ENCODE measurements at regions not wholly inside any gene's neighbourhood (a gene's known extent, or its start where the extent isn't known, plus 50 kb on each side); places are given as distances from the start of the nearest gene placed in this dataset.

- Histone ChIP-seq H3K9me3 (no peaks in the 10 kb centered on the region), H3K27me3 (replicated peaks; ENCODE audit: insufficient read depth) (no peaks in the 10 kb centered on the region), H3K4me1 (ENCODE audit: control insufficient read depth in 1 of 2, low read depth in 2 of 2) (no peaks in the 10 kb centered on the region), H3K27ac (no peak overlapping the region), H3K36me3 (no peaks in the 10 kb centered on the region), H3K4me3 (no peak overlapping the region)
- no peak for DNase-seq (ENCODE audit: low spot score)
- TF ChIP-seq CTCF (IDR thresholded peaks at IDR 0.05), result no peak
- no peak for ATAC-seq (ENCODE audit: insufficient number of reproducible peaks, low FRiP score, low read depth)
Observed at GRCh38 chr15:87408902-87409301, 847.6 kb downstream of the NTRK3 start.

GRCh38 chr15:87403973-87404372 lies 852.6 kb downstream of the NTRK3 start:
- no peak for DNase-seq (ENCODE audit: low spot score)
- Histone ChIP-seq H3K9me3 (no peaks in the 10 kb centered on the region), H3K36me3 (no peaks in the 10 kb centered on the region), H3K4me3 (no peak overlapping the region), H3K27ac (no peak overlapping the region), H3K4me1 (ENCODE audit: control insufficient read depth in 1 of 2, low read depth in 2 of 2) (no peaks in the 10 kb centered on the region), H3K27me3 (replicated peaks; ENCODE audit: insufficient read depth) (no peaks in the 10 kb centered on the region)
- no peak for ATAC-seq (ENCODE audit: insufficient number of reproducible peaks, low FRiP score, low read depth)
- TF ChIP-seq CTCF (IDR thresholded peaks at IDR 0.05), result no peak

- Histone ChIP-seq H3K4me3 (no peak overlapping the region), H3K4me1 (ENCODE audit: control insufficient read depth in 1 of 2, low read depth in 2 of 2) (no peaks in the 10 kb centered on the region), H3K27ac (no peak overlapping the region), H3K36me3 (no peaks in the 10 kb centered on the region), H3K9me3 (no peaks in the 10 kb centered on the region), H3K27me3 (replicated peaks; ENCODE audit: insufficient read depth) (no peaks in the 10 kb centered on the region)
- no peak for DNase-seq (ENCODE audit: low spot score)
- no peak for ATAC-seq (ENCODE audit: insufficient number of reproducible peaks, low FRiP score, low read depth)
- no peak for TF ChIP-seq CTCF (IDR thresholded peaks at IDR 0.05)
Observed at GRCh38 chr15:87401973-87402372, 854.6 kb downstream of the NTRK3 start.

- Histone ChIP-seq H3K27me3 (replicated peaks; ENCODE audit: insufficient read depth) (no peaks in the 10 kb centered on the region), H3K4me1 (ENCODE audit: control insufficient read depth in 1 of 2, low read depth in 2 of 2) (no peaks in the 10 kb centered on the region), H3K9me3 (peaks cover 4% of the 10 kb centered on the region), H3K36me3 (no peaks in the 10 kb centered on the region), H3K27ac (no peak overlapping the region), H3K4me3 (no peak overlapping the region)
- ATAC-seq (ENCODE audit: insufficient number of reproducible peaks, low FRiP score, low read depth), result no peak
- TF ChIP-seq CTCF (IDR thresholded peaks at IDR 0.05), result no peak
- no peak for DNase-seq (ENCODE audit: low spot score)
Observed at GRCh38 chr15:87394676-87395075, 861.9 kb downstream of the NTRK3 start.

GRCh38 chr15:87387766-87388165 lies 868.8 kb downstream of the NTRK3 start:
- H3K9me3 ChIP-seq, result no peaks in the 10 kb centered on the region
- no peak for TF ChIP-seq CTCF (IDR thresholded peaks at IDR 0.05)
- no peaks in the 10 kb centered on the region for H3K27me3 ChIP-seq (replicated peaks; ENCODE audit: insufficient read depth)

More at GRCh38 chr15:87387766-87388165, 868.8 kb downstream of the NTRK3 start:
- Histone ChIP-seq H3K36me3 (no peaks in the 10 kb centered on the region), H3K4me1 (ENCODE audit: control insufficient read depth in 1 of 2, low read depth in 2 of 2) (no peaks in the 10 kb centered on the region), H3K4me3 (no peak overlapping the region), H3K27ac (no peak overlapping the region)
- ATAC-seq (ENCODE audit: insufficient number of reproducible peaks, low FRiP score, low read depth) (no peak), DNase-seq (ENCODE audit: low spot score) (no peak)
